A549 (cell line): ENCODE measurements at regions not wholly inside any gene's neighbourhood (a gene's known extent, or its start where the extent isn't known, plus 50 kb on each side); places are given as distances from the start of the nearest gene placed in this dataset.

Experiments used
- ATAC-seq, 2 experiments: fragments of 200-7000 bp in 1 of 2; fragments of >200 bp in 1 of 2; cut with Nextera tagmentation in 1 of 2; cut with Tn5 transposase in 1 of 2; 3 replicates each; pipeline versions ENCODE4 v1.8.0 to v1.9.1; 2018 to 2020; ENCODE audit warnings: mild to moderate bottlenecking in 1 of 2, moderate library complexity in 1 of 2
- CTCF ChIA-PET: fragments of 300-600 bp; sonication (Branson Sonifier 250); formaldehyde crosslinking; extraction: SDS; loops from one replicate; lab custom pipeline; 2021; ENCODE audit warnings: antibody characterized with exemption, inconsistent platforms; lab: Yijun Ruan, JAX
- POLR2A ChIA-PET: fragments of 350-600 bp; formaldehyde crosslinking; extraction: SDS; loops from one replicate; lab custom pipeline; 2021; ENCODE audit warnings: antibody characterized with exemption, inconsistent platforms; lab: Yijun Ruan, JAX
- DNase-seq, 2 experiments: peaks; one replicate each; pipeline versions ENCODE4 v3.0.0 to v3.0.0-alpha.2; 2011 to 2016; ENCODE audit warnings: low read depth in 1 of 2, low spot score in 1 of 2
- FAIRE-seq: peaks from 2 replicates; lab custom pipeline; 2011; peaks lifted over from hg19 to GRCh38; lab: Jason Lieb, UNC
- H3K27ac ChIP-seq, 2 experiments: fragments of >200 bp; sonication (Bioruptor Twin); formaldehyde crosslinking; 3 replicates each; pipeline ENCODE4 v1.5.1; 2016 to 2017
- H3K4me1 ChIP-seq: fragments of >200 bp; sonication (Bioruptor Twin); formaldehyde crosslinking; 3 replicates; pipeline ENCODE4 v1.6.1; 2016
- H3K4me2 ChIP-seq: fragments of >200 bp; sonication (Bioruptor Twin); formaldehyde crosslinking; 3 replicates; pipeline ENCODE4 v1.6.1; 2016
- H3K4me3 ChIP-seq: fragments of >200 bp; sonication (Bioruptor Twin); formaldehyde crosslinking; 3 replicates; pipeline ENCODE4 v1.5.1; 2016
- H3K9me3 ChIP-seq: fragments of >200 bp; sonication (Bioruptor Twin); formaldehyde crosslinking; 3 replicates; pipeline ENCODE4 v1.6.1; 2016
- BCL3 ChIP-seq: fragments of >200 bp; sonication (Bioruptor Twin); formaldehyde crosslinking; IDR thresholded peaks from 3 replicates; pipeline ENCODE4 v1.6.1; 2016
- CBX2 ChIP-seq: fragments of 200-600 bp; sonication (generic); IDR thresholded peaks from 2 replicates; pipeline ENCODE4 v1.6.1; 2016; ENCODE audit warnings: low read depth, mild to moderate bottlenecking, borderline replicate concordance
- FOSB ChIP-seq: fragments of 250-450 bp; sonication (Bioruptor Pico); IDR thresholded peaks from 2 replicates; pipeline ENCODE4 v1.5.0; 2020; ENCODE audit warnings: mild to moderate bottlenecking, moderate library complexity
- FOSL2 ChIP-seq, 2 experiments: fragments of 450-650 bp in 1 of 2; fragments of >200 bp in 1 of 2; sonication (Bioruptor Twin) in 1 of 2; formaldehyde crosslinking; IDR thresholded peaks; 2 replicates each; pipeline versions ENCODE4 v1.5.0 to v1.6.1; 2016 to 2020; ENCODE audit warnings: mild to moderate bottlenecking in 1 of 2, moderate library complexity in 1 of 2
- GATA3 ChIP-seq: IDR thresholded peaks from 2 replicates; pipeline ENCODE4 v1.6.1; 2012; ENCODE audit warnings: borderline replicate concordance
- HDAC2 ChIP-seq: fragments of 200-600 bp; sonication (generic); IDR thresholded peaks from 2 replicates; pipeline ENCODE4 v1.6.1; 2016
- JUN ChIP-seq, 2 experiments: fragments of >200 bp; sonication (Bioruptor Twin); formaldehyde crosslinking; IDR thresholded peaks; 2 replicates in 1 of 2; 3 replicates in 1 of 2; pipeline ENCODE4 v1.6.1; 2016 to 2017
- JUNB ChIP-seq: fragments of >200 bp; sonication (Bioruptor Twin); formaldehyde crosslinking; IDR thresholded peaks from 2 replicates; pipeline ENCODE4 v1.6.1; 2016
- MAFK ChIP-seq: fragments of 450-650 bp; IDR thresholded peaks from 2 replicates; pipeline ENCODE4 v1.6.1; 2014; ENCODE audit not compliant: partially characterized antibody
- MAX ChIP-seq: IDR thresholded peaks from 2 replicates; pipeline ENCODE4 v1.6.1; 2012
- MYC ChIP-seq: IDR thresholded peaks from 2 replicates; pipeline ENCODE4 v1.6.1; 2012; ENCODE audit warnings: mild to moderate bottlenecking, inconsistent platforms, low read length, improper control_type of control experiment, borderline replicate concordance
- NFE2L2 ChIP-seq: fragments of 150-350 bp; conservative IDR thresholded peaks from 2 replicates; pipeline ENCODE4 v1.6.1; 2014; ENCODE audit warnings: low read length
- PBX3 ChIP-seq: IDR thresholded peaks from 2 replicates; pipeline ENCODE4 v1.6.1; 2012
- PHF8 ChIP-seq: fragments of 200-600 bp; sonication (generic); IDR thresholded peaks from 2 replicates; pipeline ENCODE4 v1.6.1; 2016; ENCODE audit warnings: low read depth, mild to moderate bottlenecking, antibody characterized with exemption, moderate library complexity, borderline replicate concordance
- POLR2AphosphoS2 ChIP-seq: conservative IDR thresholded peaks from 2 replicates; pipeline ENCODE4 v1.6.1; 2012; ENCODE audit warnings: low read length, improper control_type of control experiment, inconsistent platforms
- RCOR1 ChIP-seq: fragments of 150-350 bp; IDR thresholded peaks from 2 replicates; pipeline ENCODE4 v1.6.1; 2014; ENCODE audit warnings: antibody characterized with exemption, low read length, low read depth
- TFCP2L1 ChIP-seq: fragments of 250-450 bp; sonication (Bioruptor Pico); IDR thresholded peaks from 2 replicates; pipeline ENCODE4 v1.5.0; 2021; ENCODE audit warnings: mild to moderate bottlenecking
- TP53 ChIP-seq: fragments of 250-450 bp; sonication (Bioruptor Pico); IDR thresholded peaks from 2 replicates; pipeline ENCODE4 v1.5.0; 2021; ENCODE audit warnings: mild to moderate bottlenecking, moderate library complexity
- USF2 ChIP-seq: fragments of 450-650 bp; IDR thresholded peaks from 2 replicates; pipeline ENCODE4 v1.6.1; 2014; ENCODE audit warnings: antibody characterized with exemption
- ZNF302 ChIP-seq: fragments of 250-450 bp; sonication (Bioruptor Pico); IDR thresholded peaks from 2 replicates; pipeline ENCODE4 v1.9.0; 2021; ENCODE audit warnings: inconsistent platforms, mild to moderate bottlenecking, moderate library complexity
- ZSCAN20 ChIP-seq: fragments of 250-450 bp; sonication (Bioruptor Pico); IDR thresholded peaks from 2 replicates; pipeline ENCODE4 v1.8.0; 2022; ENCODE audit warnings: mild to moderate bottlenecking, moderate library complexity
- WGBS: methylation state at CpG from one replicate; pipeline ENCODE4 v1.1.6; 2017; ENCODE audit errors: missing lambda C conversion rate; 5-methylcytosine and 5-hydroxymethylcytosine counted together
- TF ChIP-seq, protein P1 (sequence below): fragments of >200 bp; sonication (Bioruptor Twin); formaldehyde crosslinking; IDR thresholded peaks from 2 replicates; pipeline ENCODE4 v1.6.1; 2016
- TF ChIP-seq, protein P2 (sequence below): IDR thresholded peaks from 2 replicates; pipeline ENCODE4 v1.6.1; 2012; ENCODE audit warnings: low read depth, borderline replicate concordance

GRCh38 chrX:113391875-113392274 lies 551.2 kb upstream of the AMOT start:
- no peak for TF ChIP-seq PBX3
- TF ChIP-seq USF2: no peak
- no peak for TF ChIP-seq POLR2AphosphoS2
- no peak for TF ChIP-seq BCL3
- TF ChIP-seq TFCP2L1: no peak
- no peak for TF ChIP-seq RCOR1
- TF ChIP-seq, protein P1, sequence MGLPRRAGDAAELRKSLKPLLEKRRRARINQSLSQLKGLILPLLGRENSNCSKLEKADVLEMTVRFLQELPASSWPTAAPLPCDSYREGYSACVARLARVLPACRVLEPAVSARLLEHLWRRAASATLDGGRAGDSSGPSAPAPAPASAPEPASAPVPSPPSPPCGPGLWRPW: no peak
- TF ChIP-seq HDAC2: no peak
- no peak for TF ChIP-seq FOSL2 (IDR thresholded peaks at IDR 0.05)
- no peak for TF ChIP-seq FOSL2 (CRISPR knock-in tag; IDR thresholded peaks at IDR 0.05)
- no peak for TF ChIP-seq TP53 (CRISPR knock-in tag)
- no peak for TF ChIP-seq PHF8
- TF ChIP-seq NFE2L2: no peak
- no peak for TF ChIP-seq MAFK
- TF ChIP-seq MYC: no peak
- TF ChIP-seq, protein P2, sequence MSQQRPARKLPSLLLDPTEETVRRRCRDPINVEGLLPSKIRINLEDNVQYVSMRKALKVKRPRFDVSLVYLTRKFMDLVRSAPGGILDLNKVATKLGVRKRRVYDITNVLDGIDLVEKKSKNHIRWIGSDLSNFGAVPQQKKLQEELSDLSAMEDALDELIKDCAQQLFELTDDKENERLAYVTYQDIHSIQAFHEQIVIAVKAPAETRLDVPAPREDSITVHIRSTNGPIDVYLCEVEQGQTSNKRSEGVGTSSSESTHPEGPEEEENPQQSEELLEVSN: no peak
- TF ChIP-seq ZSCAN20 (CRISPR knock-in tag): no peak
- TF ChIP-seq JUN (IDR thresholded peaks at IDR 0.05): no peak
- H3K4me3 ChIP-seq: no peak overlapping the region
- no peak overlapping the region for H3K27ac ChIP-seq
- no peak overlapping the region for H3K4me2 ChIP-seq
- CTCF ChIA-PET: no interaction called here
- H3K9me3 ChIP-seq: no peaks in the 10 kb centered on the region; the same call in 2 of the 3 replicates
- WGBS: 0% methylated on average over 2 of the region's 13 CpGs
- no peaks in the 10 kb centered on the region for H3K4me1 ChIP-seq
- POLR2A ChIA-PET: no interaction called here
- no peak for FAIRE-seq
- ATAC-seq: no peak
- DNase-seq: no peak

- no peak for FAIRE-seq
- no peak overlapping the region for H3K27ac ChIP-seq
- WGBS: 0% methylated on average over 3 of the region's 3 CpGs
- DNase-seq: no peak
- CTCF ChIA-PET: no interaction called here
- H3K9me3 ChIP-seq: no peaks in the 10 kb centered on the region; the same call in 2 of the 3 replicates
- POLR2A ChIA-PET: no interaction called here
- H3K4me2 ChIP-seq: no peak overlapping the region
- H3K4me3 ChIP-seq: no peak overlapping the region
- no peak for ATAC-seq
- no peak for TF ChIP-seq JUNB
- no peak for TF ChIP-seq GATA3
- TF ChIP-seq CBX2: no peak
- TF ChIP-seq, protein P2: no peak
- no peak for TF ChIP-seq ZSCAN20 (CRISPR knock-in tag)
- no peak for TF ChIP-seq FOSB
- TF ChIP-seq BCL3: no peak
- no peak for TF ChIP-seq MAX
- TF ChIP-seq ZNF302 (CRISPR knock-in tag): no peak
- TF ChIP-seq, all 56 proteins: peak for 0
- H3K4me1 ChIP-seq: no peaks in the 10 kb centered on the region
Observed at GRCh38 chrX:113390531-113390930, 549.9 kb upstream of the AMOT start.
